ENCODE measurements at regions not wholly inside any gene's neighbourhood (a gene's known extent, or its start where the extent isn't known, plus 50 kb on each side); places are given as distances from the start of the nearest gene placed in this dataset.

- BruUV-seq (replicated peaks), result no TSS peak
- peak in 1 of 2 experiments; percentile 41 for DNase-seq
- Histone ChIP-seq H3K4me3 (ENCODE audit: low read depth, low read length) (no peak overlapping the region), H3K36me3 (ENCODE audit: control insufficient read depth, insufficient read depth, low read length) (no peaks in the 10 kb centered on the region), H3K4me1 (0 out of 2 replicates have a peak, but pooled peaks cover 5% of the 10 kb centered on the region), H3K27me3 (replicated peaks; ENCODE audit: control insufficient read depth, insufficient read depth, low read length) (no peaks in the 10 kb centered on the region), H3K9me3 (no peaks in the 10 kb centered on the region)
- Mint-ChIP-seq H3K36me3 (ENCODE audit: insufficient read depth, unreplicated experiment) (no peaks in the 10 kb centered on the region), H3K9me3 (ENCODE audit: unreplicated experiment) (no peaks in the 10 kb centered on the region), H3K27ac (ENCODE audit: unreplicated experiment) (no peak overlapping the region), H3K4me1 (ENCODE audit: low read depth, unreplicated experiment) (peaks cover 17% of the 10 kb centered on the region), H3K27me3 (ENCODE audit: insufficient read depth, unreplicated experiment) (peaks cover 2% of the 10 kb centered on the region), H3K4me3 (ENCODE audit: unreplicated experiment) (no peak overlapping the region)
- TF ChIP-seq, protein P1, sequence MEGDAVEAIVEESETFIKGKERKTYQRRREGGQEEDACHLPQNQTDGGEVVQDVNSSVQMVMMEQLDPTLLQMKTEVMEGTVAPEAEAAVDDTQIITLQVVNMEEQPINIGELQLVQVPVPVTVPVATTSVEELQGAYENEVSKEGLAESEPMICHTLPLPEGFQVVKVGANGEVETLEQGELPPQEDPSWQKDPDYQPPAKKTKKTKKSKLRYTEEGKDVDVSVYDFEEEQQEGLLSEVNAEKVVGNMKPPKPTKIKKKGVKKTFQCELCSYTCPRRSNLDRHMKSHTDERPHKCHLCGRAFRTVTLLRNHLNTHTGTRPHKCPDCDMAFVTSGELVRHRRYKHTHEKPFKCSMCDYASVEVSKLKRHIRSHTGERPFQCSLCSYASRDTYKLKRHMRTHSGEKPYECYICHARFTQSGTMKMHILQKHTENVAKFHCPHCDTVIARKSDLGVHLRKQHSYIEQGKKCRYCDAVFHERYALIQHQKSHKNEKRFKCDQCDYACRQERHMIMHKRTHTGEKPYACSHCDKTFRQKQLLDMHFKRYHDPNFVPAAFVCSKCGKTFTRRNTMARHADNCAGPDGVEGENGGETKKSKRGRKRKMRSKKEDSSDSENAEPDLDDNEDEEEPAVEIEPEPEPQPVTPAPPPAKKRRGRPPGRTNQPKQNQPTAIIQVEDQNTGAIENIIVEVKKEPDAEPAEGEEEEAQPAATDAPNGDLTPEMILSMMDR (IDR thresholded peaks at IDR 0.05; ENCODE audit: insufficient read depth in 1 of 2, low read depth in 1 of 2, low read length in 1 of 2, severe bottlenecking in 1 of 2, unreplicated experiment in 1 of 2), result no peak
- intact Hi-C loops (cut with micrococcal nuclease; ENCODE audit: unreplicated experiment), result no loop called here
- ChIA-PET CTCF (no interaction called here), POLR2A (no interaction called here)
Measured at GRCh38 chr3:23112491-23112890, 90.6 kb upstream of the UBE2E2 start.

DNA sequence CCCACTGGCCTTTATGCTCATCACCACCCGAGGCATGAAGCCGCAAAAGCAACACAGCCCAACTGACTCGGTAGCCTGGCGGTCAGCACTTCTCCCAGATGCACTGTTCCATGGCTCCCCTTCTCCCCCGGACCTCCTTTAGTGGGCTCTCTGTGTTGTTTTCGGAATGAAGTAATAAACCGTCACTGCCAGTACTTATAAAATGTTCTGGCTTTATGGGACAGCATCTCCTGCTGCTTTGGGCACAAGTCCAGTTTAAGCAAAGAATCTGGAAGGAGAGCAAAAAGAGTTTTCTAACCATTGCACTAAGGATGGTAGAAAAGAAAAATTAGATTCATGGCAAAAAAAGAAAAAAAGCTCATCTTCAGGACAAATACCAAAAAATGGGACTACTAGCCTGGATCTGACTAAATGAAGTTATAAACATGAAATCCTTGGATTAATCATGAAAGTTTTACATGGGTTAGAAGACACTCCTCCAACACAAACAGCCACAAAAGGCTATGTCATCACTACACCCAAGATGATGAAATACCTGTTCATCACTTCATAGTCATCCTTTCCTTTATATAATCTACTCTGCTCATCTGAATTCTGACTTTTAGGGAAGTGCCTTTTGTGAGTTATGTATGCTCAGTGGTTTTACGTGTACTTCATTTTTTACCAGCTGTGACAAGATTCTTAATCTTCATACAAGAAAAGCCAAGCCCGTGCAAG is 89.5 kb upstream of the UBE2E2 start:
- H3K27ac Mint-ChIP-seq (ENCODE audit: unreplicated experiment), result no peak overlapping the region
- peaks cover 2% of the 10 kb centered on the region for H3K27me3 Mint-ChIP-seq (ENCODE audit: insufficient read depth, unreplicated experiment)
- H3K36me3 Mint-ChIP-seq (ENCODE audit: insufficient read depth, unreplicated experiment), result no peaks in the 10 kb centered on the region
- CTCF ChIA-PET, result no interaction called here
- intact Hi-C loops (cut with micrococcal nuclease; ENCODE audit: unreplicated experiment), result no loop called here
- POLR2A ChIA-PET, result no interaction called here
- Histone ChIP-seq H3K4me3 (ENCODE audit: low read depth, low read length) (no peak overlapping the region), H3K36me3 (ENCODE audit: control insufficient read depth, insufficient read depth, low read length) (no peaks in the 10 kb centered on the region), H3K4me1 (0 out of 2 replicates have a peak, but pooled peaks cover 5% of the 10 kb centered on the region), H3K27me3 (replicated peaks; ENCODE audit: control insufficient read depth, insufficient read depth, low read length) (no peaks in the 10 kb centered on the region), H3K9me3 (no peaks in the 10 kb centered on the region)
- TF ChIP-seq, protein P1 (IDR thresholded peaks at IDR 0.05; ENCODE audit: insufficient read depth in 1 of 2, low read depth in 1 of 2, low read length in 1 of 2, severe bottlenecking in 1 of 2, unreplicated experiment in 1 of 2), result no peak
- H3K4me1 Mint-ChIP-seq (ENCODE audit: low read depth, unreplicated experiment), result peaks cover 22% of the 10 kb centered on the region
- no TSS peak for BruUV-seq (replicated peaks)
- no peak overlapping the region for H3K4me3 Mint-ChIP-seq (ENCODE audit: unreplicated experiment)
- DNase-seq, result no peak
- no peaks in the 10 kb centered on the region for H3K9me3 Mint-ChIP-seq (ENCODE audit: unreplicated experiment)

GRCh38 chr3:23114432-23114831 is 88.7 kb upstream of the UBE2E2 start:
- intact Hi-C loops (cut with micrococcal nuclease; ENCODE audit: unreplicated experiment), result no loop called here
- no peak for DNase-seq
- TF ChIP-seq, protein P1 (IDR thresholded peaks at IDR 0.05; ENCODE audit: insufficient read depth in 1 of 2, low read depth in 1 of 2, low read length in 1 of 2, severe bottlenecking in 1 of 2, unreplicated experiment in 1 of 2), result no peak
- Histone ChIP-seq H3K27me3 (replicated peaks; ENCODE audit: control insufficient read depth, insufficient read depth, low read length) (no peaks in the 10 kb centered on the region), H3K36me3 (ENCODE audit: control insufficient read depth, insufficient read depth, low read length) (no peaks in the 10 kb centered on the region), H3K9me3 (no peaks in the 10 kb centered on the region), H3K4me1 (0 out of 2 replicates have a peak, but pooled peaks cover 5% of the 10 kb centered on the region), H3K4me3 (ENCODE audit: low read depth, low read length) (no peak overlapping the region)
- H3K9me3 Mint-ChIP-seq (ENCODE audit: unreplicated experiment), result no peaks in the 10 kb centered on the region
- no peaks in the 10 kb centered on the region for H3K36me3 Mint-ChIP-seq (ENCODE audit: insufficient read depth, unreplicated experiment)
- BruUV-seq (replicated peaks), result no TSS peak
- ChIA-PET CTCF (no interaction called here), POLR2A (no interaction called here)
- H3K4me3 Mint-ChIP-seq (ENCODE audit: unreplicated experiment), result no peak overlapping the region
- peaks cover 2% of the 10 kb centered on the region for H3K27me3 Mint-ChIP-seq (ENCODE audit: insufficient read depth, unreplicated experiment)
- no peak overlapping the region for H3K27ac Mint-ChIP-seq (ENCODE audit: unreplicated experiment)
- peaks cover 22% of the 10 kb centered on the region for H3K4me1 Mint-ChIP-seq (ENCODE audit: low read depth, unreplicated experiment)

Data from Caco-2 (cell line).